ENCODE measurements at regions not wholly inside any gene's neighbourhood (a gene's known extent, or its start where the extent isn't known, plus 50 kb on each side); places are given as distances from the start of the nearest gene placed in this dataset.

DNA sequence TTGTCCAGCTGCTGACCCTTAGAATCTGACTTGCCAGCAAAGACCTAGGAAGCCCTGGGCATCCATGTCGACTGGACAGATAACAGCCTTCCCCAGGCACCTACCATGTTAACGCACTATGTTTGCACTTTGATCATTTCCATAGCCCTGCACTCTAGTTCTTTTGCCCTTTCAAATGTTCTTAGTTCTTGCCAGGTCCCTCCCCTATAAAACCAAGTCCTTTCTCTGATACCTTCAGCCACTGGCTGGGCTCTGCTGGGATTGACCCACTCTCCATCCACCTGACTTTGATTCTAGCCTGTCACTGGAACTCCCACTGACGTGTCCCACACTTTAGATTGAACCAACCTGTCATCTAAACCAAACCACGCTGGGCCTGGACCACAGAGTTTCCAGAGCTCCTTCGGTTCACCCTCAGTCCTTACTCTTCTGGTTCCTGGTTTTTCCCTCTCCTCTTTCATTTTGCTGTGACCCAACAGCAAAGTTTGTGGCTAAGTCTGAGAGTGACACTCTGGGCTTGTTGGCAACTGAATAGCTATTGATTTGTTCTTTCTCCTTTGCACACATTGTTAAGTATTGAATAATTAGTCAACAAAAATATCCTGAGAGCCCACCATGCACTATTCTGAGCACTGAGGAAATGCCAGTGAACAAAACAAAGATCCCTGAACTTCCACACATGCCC lies 51.8 kb upstream of the STK38L start:
- no peak overlapping the region for H2BK15ac ChIP-seq (ENCODE audit: low read depth, low read length)
- H2AK5ac ChIP-seq (ENCODE audit: insufficient read length, low read length) = no peak overlapping the region
- no peak overlapping the region for H3K23ac ChIP-seq (ENCODE audit: insufficient read length, low read depth, low read length)
- no peak overlapping the region for H3K4ac ChIP-seq (ENCODE audit: low read depth, low read length)
- no peaks in the 10 kb centered on the region for H3K36me3 Mint-ChIP-seq (ENCODE audit: insufficient read depth in 1 of 3, low read depth in 3 of 3)
- DNase-seq = no peak
- H3K18ac ChIP-seq (ENCODE audit: insufficient read length, low read depth, low read length) = no peak overlapping the region
- H3K9ac ChIP-seq (ENCODE audit: extremely low read depth, insufficient read length, low read length) = no peak overlapping the region
- H3K79me2 ChIP-seq (ENCODE audit: insufficient read depth, low read length) = no peaks in the 10 kb centered on the region
- no peaks in the 10 kb centered on the region for H3K79me1 ChIP-seq (ENCODE audit: insufficient read depth, low read depth, low read length, poor library complexity, severe bottlenecking)
- H3K27me3 ChIP-seq (ENCODE audit: insufficient read depth, low read length) = no peaks in the 10 kb centered on the region
- H3K4me3 Mint-ChIP-seq = no peak overlapping the region
- H3K27ac ChIP-seq (ENCODE audit: insufficient read length, low read depth, low read length) = no peak overlapping the region
- no peaks in the 10 kb centered on the region for H3K9me3 Mint-ChIP-seq
- H4K5ac ChIP-seq (ENCODE audit: insufficient read length, low read depth, low read length) = no peak overlapping the region
- no peak overlapping the region for H4K8ac ChIP-seq (replicated peaks; ENCODE audit: insufficient read length, low read depth, low read length)
- H3K4me1 ChIP-seq (ENCODE audit: insufficient read depth, low read length) = no peaks in the 10 kb centered on the region
- no peak overlapping the region for H2BK12ac ChIP-seq (ENCODE audit: insufficient read length, low read depth, low read length)
- H2BK5ac ChIP-seq (ENCODE audit: insufficient read length, low read length) = no peak overlapping the region
- no peak overlapping the region for H2BK20ac ChIP-seq (ENCODE audit: low read depth, low read length, poor library complexity, severe bottlenecking)
- no peak overlapping the region for H2BK120ac ChIP-seq (ENCODE audit: low read depth, low read length, poor library complexity, severe bottlenecking)
- peak overlapping the region in 1 of 3 experiments; percentile 74; a peak in 1 of 7 replicates for H3K27ac Mint-ChIP-seq
- TF ChIP-seq, protein P1, sequence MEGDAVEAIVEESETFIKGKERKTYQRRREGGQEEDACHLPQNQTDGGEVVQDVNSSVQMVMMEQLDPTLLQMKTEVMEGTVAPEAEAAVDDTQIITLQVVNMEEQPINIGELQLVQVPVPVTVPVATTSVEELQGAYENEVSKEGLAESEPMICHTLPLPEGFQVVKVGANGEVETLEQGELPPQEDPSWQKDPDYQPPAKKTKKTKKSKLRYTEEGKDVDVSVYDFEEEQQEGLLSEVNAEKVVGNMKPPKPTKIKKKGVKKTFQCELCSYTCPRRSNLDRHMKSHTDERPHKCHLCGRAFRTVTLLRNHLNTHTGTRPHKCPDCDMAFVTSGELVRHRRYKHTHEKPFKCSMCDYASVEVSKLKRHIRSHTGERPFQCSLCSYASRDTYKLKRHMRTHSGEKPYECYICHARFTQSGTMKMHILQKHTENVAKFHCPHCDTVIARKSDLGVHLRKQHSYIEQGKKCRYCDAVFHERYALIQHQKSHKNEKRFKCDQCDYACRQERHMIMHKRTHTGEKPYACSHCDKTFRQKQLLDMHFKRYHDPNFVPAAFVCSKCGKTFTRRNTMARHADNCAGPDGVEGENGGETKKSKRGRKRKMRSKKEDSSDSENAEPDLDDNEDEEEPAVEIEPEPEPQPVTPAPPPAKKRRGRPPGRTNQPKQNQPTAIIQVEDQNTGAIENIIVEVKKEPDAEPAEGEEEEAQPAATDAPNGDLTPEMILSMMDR (conservative IDR thresholded peaks at IDR 0.05) = no peak
- no peak overlapping the region for H3T11ph ChIP-seq (ENCODE audit: low read length)
- peaks cover 0 to 4% of the 10 kb centered on the region in 2 experiments; a peak in 1 of 4 replicates for H3K4me1 Mint-ChIP-seq
- no peaks in the 10 kb centered on the region for H3K27me3 Mint-ChIP-seq (ENCODE audit: low read depth)
- no peak overlapping the region for H2AFZ ChIP-seq (ENCODE audit: low read length)
- no peaks in the 10 kb centered on the region for H4K20me1 ChIP-seq (ENCODE audit: control insufficient read depth, insufficient read depth, insufficient read length)
- no peak overlapping the region for H3K4me2 ChIP-seq (ENCODE audit: insufficient read depth, insufficient read length, low read length)
- no peaks in the 10 kb centered on the region for H3K9me3 ChIP-seq (ENCODE audit: control insufficient read depth, low read depth, low read length)
- no peaks in the 10 kb centered on the region for H3K23me2 ChIP-seq (ENCODE audit: insufficient read length, low read depth, low read length, poor library complexity, severe bottlenecking)
- WGBS (ENCODE audit: extremely low coverage, insufficient read length, low lambda C conversion rate) = no CpG with 5 or more reads among the region's 5 CpGs
- no peak overlapping the region for H3K56ac ChIP-seq (ENCODE audit: insufficient read length, low read depth, low read length)
- H3K14ac ChIP-seq (ENCODE audit: insufficient read depth, low read length) = no peak overlapping the region
- H4K91ac ChIP-seq (ENCODE audit: insufficient read length, low read depth, low read length) = no peak overlapping the region
